HUES6 (cell line): ENCODE measurements at regions not wholly inside any gene's neighbourhood (a gene's known extent, or its start where the extent isn't known, plus 50 kb on each side); places are given as distances from the start of the nearest gene placed in this dataset.
"Not testable (repeated sequence)": the region's sequence is repeated elsewhere in the genome, so short reads cannot be mapped to it uniquely, and the experiment has no call there.

Experiments used
- H3K27ac ChIP-seq: 2 replicates; pipeline ENCODE4 v1.7.0; 2013; ENCODE audit warnings: low read depth, mild to moderate bottlenecking, low read length, inconsistent platforms
- H3K27me3 ChIP-seq: 2 replicates; pipeline ENCODE4 v1.6.1; 2013; ENCODE audit warnings: low read length; ENCODE audit not compliant: control insufficient read depth, insufficient read depth
- H3K36me3 ChIP-seq: 2 replicates; pipeline ENCODE4 v1.6.1; 2013; ENCODE audit warnings: low read length; ENCODE audit not compliant: control insufficient read depth, insufficient read depth
- H3K4me1 ChIP-seq: 2 replicates; pipeline ENCODE4 v1.6.1; 2013; ENCODE audit warnings: low read length; ENCODE audit not compliant: control insufficient read depth, insufficient read depth
- H3K4me3 ChIP-seq: 2 replicates; pipeline ENCODE4 v1.5.1; 2013; ENCODE audit warnings: low read depth, low read length
- H3K9ac ChIP-seq: one replicate; pipeline ENCODE4 v1.6.1; 2013; ENCODE audit warnings: mild to moderate bottlenecking, low read length
- H3K9me3 ChIP-seq: 2 replicates; pipeline ENCODE4 v1.6.1; 2013; ENCODE audit warnings: low read depth, low read length; ENCODE audit not compliant: control insufficient read depth, insufficient read depth

DNA sequence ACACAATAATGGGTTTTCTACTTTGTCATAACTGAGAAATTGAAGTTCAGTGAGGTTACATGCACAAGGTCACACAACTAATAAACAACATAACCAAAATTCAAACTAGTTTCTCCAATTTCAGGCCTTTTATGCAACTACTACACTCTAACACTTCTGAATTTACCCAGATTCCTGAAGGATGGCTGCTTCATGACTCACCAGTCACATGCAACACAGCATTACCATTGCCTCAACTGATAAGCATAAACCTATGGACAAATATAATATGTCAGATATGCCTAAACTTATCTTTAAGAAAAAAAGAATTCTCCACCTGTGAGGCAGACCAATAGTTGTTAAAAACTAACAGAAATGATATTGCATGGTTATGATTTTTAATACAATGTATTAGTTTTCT lies 586.5 kb upstream of the SLC8A1 start:
- no peaks in the 10 kb centered on the region for H3K36me3 ChIP-seq
- H3K4me1 ChIP-seq = no peaks in the 10 kb centered on the region
- no peak overlapping the region for H3K27ac ChIP-seq
- H3K9me3 ChIP-seq = no peaks in the 10 kb centered on the region; the same call in 1 of the 2 replicates
- H3K27me3 ChIP-seq = no peaks in the 10 kb centered on the region
- no peak overlapping the region for H3K4me3 ChIP-seq
- no peak overlapping the region for H3K9ac ChIP-seq

DNA sequence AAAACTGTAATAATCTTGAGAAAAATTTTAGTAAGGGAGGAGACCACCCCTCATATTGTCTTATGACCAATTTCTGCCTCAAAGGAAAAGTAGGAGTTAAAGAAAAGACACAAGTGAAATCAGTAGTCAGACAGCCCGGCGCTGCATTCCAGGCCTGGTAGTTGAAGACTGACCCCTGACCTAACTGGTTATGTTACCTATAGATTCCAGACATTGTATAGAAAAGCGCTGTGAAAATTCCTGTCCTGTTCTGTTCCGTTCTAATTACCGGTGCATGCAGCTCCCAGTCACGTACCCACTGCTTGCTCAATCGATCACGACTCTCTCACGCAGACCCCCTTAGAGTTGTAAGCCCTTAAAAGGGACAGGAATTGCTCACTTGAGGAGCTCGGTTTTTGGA lies 587.9 kb upstream of the SLC8A1 start:
- not testable (repeated sequence) for H3K4me3 ChIP-seq, H3K4me1 ChIP-seq, H3K9ac ChIP-seq, H3K27me3 ChIP-seq, H3K36me3 ChIP-seq, H3K9me3 ChIP-seq, H3K27ac ChIP-seq

GRCh38 chr2:41040782-41041520 lies 589.1 kb upstream of the SLC8A1 start:
- Histone ChIP-seq H3K27me3 (no peaks in the 10 kb centered on the region), H3K4me3 (no peak overlapping the region), H3K9me3 (peaks cover 3% of the 10 kb centered on the region; the same call in 1 of the 2 replicates), H3K27ac (no peak overlapping the region), H3K4me1 (no peaks in the 10 kb centered on the region), H3K9ac (no peak overlapping the region), H3K36me3 (no peaks in the 10 kb centered on the region)

- H3K4me1 ChIP-seq = no peaks in the 10 kb centered on the region
- no peak overlapping the region for H3K9ac ChIP-seq
- peaks cover 3% of the 10 kb centered on the region; the same call in 1 of the 2 replicates for H3K9me3 ChIP-seq
- H3K27me3 ChIP-seq = no peaks in the 10 kb centered on the region
- H3K36me3 ChIP-seq = no peaks in the 10 kb centered on the region
- H3K27ac ChIP-seq = no peak overlapping the region
- H3K4me3 ChIP-seq = no peak overlapping the region
Observed at GRCh38 chr2:41042343-41042742, 590.5 kb upstream of the SLC8A1 start.

GRCh38 chr2:41061356-41061755 lies 609.5 kb upstream of the SLC8A1 start:
- H3K27me3 ChIP-seq = no peaks in the 10 kb centered on the region
- no peak overlapping the region for H3K9ac ChIP-seq
- H3K36me3 ChIP-seq = no peaks in the 10 kb centered on the region
- H3K4me1 ChIP-seq = no peaks in the 10 kb centered on the region; the same call in 1 of the 2 replicates
- no peaks in the 10 kb centered on the region for H3K9me3 ChIP-seq
- no peak overlapping the region for H3K4me3 ChIP-seq
- no peak overlapping the region for H3K27ac ChIP-seq

DNA sequence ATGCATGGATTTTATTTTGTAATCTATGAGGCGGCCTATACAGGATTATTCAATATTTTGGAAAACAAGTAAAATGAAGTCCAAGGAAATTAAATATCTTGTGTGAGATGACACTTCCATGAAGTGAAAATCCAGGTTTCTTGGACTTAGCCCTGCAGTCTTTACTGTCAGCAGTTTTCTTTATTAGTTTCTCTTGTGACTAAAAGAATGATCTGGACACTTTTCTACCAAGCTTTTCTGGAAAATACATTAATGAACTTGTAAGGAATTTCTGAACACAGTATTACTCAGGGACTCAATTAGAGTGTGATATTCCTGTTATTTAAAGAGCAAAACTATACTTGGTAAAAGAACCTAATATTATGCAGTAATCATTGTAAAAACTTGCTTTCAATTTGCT lies 610.4 kb upstream of the SLC8A1 start:
- Histone ChIP-seq H3K36me3 (no peaks in the 10 kb centered on the region), H3K9me3 (no peaks in the 10 kb centered on the region), H3K4me3 (no peak overlapping the region), H3K27me3 (no peaks in the 10 kb centered on the region), H3K4me1 (no peaks in the 10 kb centered on the region; the same call in 1 of the 2 replicates), H3K27ac (no peak overlapping the region), H3K9ac (no peak overlapping the region)

DNA sequence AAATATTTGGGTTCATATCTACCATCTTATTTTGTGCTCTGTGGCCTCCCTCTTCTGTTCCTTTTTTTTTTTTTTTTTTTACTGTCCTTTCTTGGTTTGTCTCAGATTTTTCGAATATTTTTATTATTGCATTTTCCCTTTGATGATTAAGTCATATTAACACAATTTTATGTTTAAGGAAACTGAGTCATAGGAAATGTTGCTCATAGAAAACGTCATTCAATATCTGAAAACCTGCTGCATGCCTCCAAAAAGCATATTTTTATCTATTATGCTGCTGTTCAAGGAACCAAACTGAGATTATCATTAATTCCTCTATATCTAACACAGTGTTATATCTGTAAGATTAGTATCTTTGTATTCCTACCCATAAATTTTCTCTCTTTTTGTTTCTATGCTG lies 614.3 kb upstream of the SLC8A1 start:
- Histone ChIP-seq H3K4me1 (no peaks in the 10 kb centered on the region; the same call in 1 of the 2 replicates), H3K36me3 (no peaks in the 10 kb centered on the region), H3K9ac (no peak overlapping the region), H3K27ac (no peak overlapping the region), H3K9me3 (no peaks in the 10 kb centered on the region), H3K4me3 (no peak overlapping the region), H3K27me3 (no peaks in the 10 kb centered on the region)

GRCh38 chr2:41068740-41069139 lies 616.9 kb upstream of the SLC8A1 start:
- Histone ChIP-seq H3K27me3 (no peaks in the 10 kb centered on the region), H3K4me1 (no peaks in the 10 kb centered on the region; the same call in 1 of the 2 replicates), H3K4me3 (no peak overlapping the region), H3K27ac (no peak overlapping the region), H3K9ac (no peak overlapping the region), H3K36me3 (no peaks in the 10 kb centered on the region), H3K9me3 (no peaks in the 10 kb centered on the region)

GRCh38 chr2:41078341-41078740 lies 626.5 kb upstream of the SLC8A1 start:
- H3K9ac ChIP-seq = no peak overlapping the region
- H3K27ac ChIP-seq = no peak overlapping the region
- H3K4me1 ChIP-seq = no peaks in the 10 kb centered on the region
- peaks cover 2% of the 10 kb centered on the region; the same call in 1 of the 2 replicates for H3K9me3 ChIP-seq
- H3K36me3 ChIP-seq = no peaks in the 10 kb centered on the region
- no peak overlapping the region for H3K4me3 ChIP-seq
- H3K27me3 ChIP-seq = no peaks in the 10 kb centered on the region

DNA sequence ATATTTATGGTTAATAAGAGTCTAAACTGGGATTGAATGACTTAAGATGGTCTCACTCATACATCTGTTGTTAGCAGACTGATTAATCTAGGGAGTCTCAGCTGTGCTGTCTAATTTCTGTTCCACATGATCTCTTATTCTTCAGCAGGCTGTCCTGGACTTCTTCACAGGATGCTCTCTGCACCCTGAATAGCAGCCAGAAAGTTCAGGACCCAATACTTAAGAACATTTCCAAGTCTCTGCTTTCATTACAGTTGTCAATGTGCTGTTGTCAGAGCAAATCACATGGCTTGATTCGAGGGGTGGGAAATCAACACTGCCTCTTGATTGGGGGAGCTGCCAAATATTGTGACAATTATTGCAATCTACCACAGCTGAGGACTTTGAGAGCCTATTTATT lies 627.1 kb upstream of the SLC8A1 start:
- Histone ChIP-seq H3K27ac (no peak overlapping the region), H3K9ac (no peak overlapping the region), H3K36me3 (no peaks in the 10 kb centered on the region), H3K27me3 (no peaks in the 10 kb centered on the region), H3K9me3 (peaks cover 2% of the 10 kb centered on the region; the same call in 1 of the 2 replicates), H3K4me3 (no peak overlapping the region), H3K4me1 (no peaks in the 10 kb centered on the region)

DNA sequence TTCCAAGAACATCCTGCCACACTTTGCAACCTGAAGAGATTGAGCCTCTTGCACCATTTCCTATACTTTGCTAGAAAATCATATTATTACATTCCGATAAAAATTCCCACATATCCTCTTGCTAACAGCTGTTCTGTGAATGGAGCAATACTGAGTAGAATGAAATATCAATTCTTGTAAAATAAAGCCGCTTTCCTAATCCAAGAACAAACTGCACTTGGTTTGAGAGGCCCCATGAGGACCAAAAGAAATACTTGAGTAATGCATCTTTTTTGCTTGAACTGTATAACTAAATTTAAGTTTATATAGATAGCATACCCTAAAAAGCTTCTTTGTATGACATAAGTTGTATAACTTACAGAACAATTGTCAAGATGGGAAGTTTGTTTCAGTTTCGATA lies 632.4 kb upstream of the SLC8A1 start:
- Histone ChIP-seq H3K4me1 (no peaks in the 10 kb centered on the region), H3K9me3 (peaks cover 2% of the 10 kb centered on the region; the same call in 1 of the 2 replicates), H3K27ac (no peak overlapping the region), H3K4me3 (no peak overlapping the region), H3K27me3 (no peaks in the 10 kb centered on the region), H3K9ac (no peak overlapping the region), H3K36me3 (no peaks in the 10 kb centered on the region)
